GM18498 (cell line): ENCODE measurements at regions not wholly inside any gene's neighbourhood (a gene's known extent, or its start where the extent isn't known, plus 50 kb on each side); places are given as distances from the start of the nearest gene placed in this dataset.

ENCODE experiments used
- ATAC-seq: cut with Tn5 transposase; IDR thresholded peaks from one replicate; pipeline ENCODE4 v1.9.1; 2021; ENCODE audit warnings: mild to moderate bottlenecking, moderate library complexity; ENCODE audit not compliant: unreplicated experiment

DNA sequence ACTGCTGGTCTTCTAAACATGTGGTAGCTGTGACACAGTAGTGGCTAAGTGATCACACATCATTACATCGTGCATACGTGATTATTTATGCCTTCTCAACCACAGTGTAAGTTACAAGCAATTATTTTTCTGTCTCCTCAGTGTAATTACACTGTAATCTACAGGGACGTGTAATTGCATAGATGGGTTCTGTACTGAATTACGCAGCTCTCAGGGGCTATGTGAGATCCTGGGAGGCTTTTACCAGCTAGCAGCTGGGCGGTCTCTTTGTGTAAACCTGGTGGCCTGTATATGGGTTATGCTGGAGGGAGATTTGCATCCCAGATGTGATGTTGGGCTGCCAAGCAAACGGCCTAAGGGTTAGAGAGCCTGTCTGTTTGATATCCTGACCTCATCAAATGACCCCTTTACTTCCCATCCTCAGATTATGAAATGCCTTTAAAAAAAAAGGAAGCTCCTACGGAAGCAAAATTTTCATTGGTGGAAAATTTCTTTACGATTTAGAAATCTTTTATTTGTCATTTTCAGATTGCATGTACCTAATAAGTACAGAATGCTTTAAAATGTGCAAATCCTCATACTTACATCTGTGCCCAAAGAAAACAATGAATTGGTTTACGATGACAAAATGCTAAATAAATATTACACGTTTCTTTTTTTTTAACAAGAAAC is 402.8 kb upstream of the JAG1 start:
- ATAC-seq, result no peak

DNA sequence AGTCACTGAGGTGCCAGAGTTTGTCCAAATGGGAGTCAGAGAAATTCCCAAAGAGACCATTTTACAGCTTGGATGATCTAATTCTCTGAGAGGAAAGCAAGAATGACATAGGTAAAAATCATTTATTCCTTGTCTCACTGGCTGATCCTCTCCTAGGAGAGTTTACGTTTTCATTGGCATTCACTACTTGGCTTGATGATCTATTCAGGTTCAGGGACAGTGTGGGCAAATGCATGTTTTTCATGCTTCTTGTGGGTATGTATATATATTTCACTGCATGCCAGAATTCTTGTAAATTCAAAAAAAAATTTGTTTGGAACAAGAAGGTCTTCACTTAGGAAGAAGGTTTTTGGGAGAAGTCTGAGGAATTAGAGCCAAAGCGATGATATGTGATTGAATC is 403.4 kb upstream of the JAG1 start:
- no peak for ATAC-seq

DNA sequence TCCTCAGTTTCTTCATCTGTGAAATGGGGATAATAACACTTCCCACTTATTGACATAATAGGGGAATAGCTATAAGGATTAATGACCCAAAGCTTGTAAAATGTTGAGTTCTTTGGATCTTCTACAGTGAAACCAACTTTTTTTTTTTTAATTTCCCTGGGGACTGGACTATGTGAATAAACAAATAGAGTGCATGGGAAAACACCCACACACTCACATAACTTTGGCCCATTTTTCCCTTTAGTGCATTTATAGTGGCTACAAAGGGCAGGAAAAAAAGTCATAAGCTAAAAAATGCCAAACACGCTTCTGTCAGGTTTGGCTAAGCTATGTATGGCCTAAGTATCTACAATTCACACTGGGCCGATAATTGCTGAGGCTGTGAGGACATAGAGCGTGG is 406.2 kb upstream of the JAG1 start:
- no peak for ATAC-seq

DNA sequence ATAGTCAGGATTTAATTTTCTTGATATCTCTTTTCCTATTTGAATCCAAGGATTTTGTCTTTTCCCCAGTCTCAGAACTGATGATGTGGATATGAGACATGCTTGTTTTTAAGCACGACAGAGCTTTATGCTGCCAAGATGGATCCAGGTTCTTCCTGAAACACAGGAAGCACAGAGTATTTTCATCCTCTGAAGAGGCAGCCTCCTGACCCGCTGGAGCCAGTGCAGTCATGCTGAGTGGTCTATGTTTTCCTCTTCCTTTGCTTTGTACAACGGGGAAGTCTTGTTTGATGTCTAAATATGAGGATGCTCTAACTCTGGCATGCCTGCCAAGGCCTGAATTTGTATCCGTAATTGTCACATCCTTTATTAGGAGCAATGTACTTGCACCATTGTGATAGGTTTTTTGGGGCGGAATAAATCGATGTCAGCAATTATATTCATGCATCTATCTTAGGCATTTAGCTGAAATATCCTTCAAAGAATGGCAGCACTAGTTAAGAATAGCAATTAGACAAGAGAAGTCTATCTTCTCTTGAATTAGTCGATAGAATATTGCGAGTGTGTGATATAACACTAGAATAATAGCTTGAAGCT is 407.1 kb upstream of the JAG1 start:
- ATAC-seq, result no peak

DNA sequence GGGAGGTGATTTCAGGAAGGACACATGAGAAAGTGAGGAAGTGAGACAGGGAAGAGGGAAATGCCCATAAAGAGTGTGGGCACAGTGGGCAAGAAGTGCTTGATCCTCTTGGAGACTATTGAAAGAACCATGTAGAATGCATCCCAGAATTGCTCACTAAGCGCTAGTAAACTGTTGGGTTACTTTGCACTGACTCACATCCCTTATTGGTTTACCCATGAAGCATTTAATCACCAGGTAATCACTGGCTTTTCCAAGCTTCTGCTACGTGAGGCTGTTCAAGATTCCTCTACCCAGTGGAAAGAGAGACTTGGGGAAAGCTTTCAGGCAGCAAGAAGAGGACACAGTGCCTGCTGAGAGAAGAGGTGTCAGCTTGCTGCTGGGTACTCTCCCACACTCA is 410.0 kb upstream of the JAG1 start:
- no peak for ATAC-seq

DNA sequence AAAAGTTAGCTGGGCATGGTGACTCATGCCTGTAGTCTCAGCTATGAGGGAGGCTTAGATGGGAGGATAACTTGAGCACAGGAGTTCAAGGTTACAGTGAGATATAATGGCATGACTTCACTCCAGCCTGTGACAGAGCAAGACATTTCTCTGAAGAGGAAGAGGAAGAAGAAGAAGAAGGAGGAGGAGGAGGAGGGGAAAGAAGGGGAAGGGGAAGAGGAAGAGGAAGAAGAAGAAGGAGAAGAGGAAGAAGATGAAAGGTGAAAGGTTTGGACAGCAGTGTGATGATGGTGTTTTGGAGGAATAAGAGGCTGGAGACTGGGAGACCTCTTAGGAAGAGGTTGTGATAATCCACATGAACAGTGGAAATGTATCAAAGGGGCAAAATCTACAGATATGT is 410.7 kb upstream of the JAG1 start:
- no peak for ATAC-seq

DNA sequence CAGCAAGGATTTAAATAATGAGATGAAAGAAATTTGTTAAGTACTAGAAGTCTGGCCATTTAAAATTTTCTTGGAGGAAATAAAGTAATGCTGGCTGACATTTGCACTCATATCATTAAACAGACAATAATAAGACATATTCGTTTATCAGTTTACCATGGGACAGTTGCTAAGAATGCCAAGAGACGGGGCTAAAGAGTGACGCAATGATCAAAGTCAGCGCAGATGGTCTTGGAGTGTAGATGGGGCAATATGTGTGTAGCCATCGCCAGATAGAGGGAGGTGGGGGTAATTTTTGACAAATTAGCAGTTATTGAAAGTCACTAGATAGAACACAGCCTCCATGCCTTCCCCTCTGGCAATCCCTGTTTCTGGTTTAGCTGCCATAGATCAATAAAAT is 413.2 kb upstream of the JAG1 start:
- no peak for ATAC-seq

DNA sequence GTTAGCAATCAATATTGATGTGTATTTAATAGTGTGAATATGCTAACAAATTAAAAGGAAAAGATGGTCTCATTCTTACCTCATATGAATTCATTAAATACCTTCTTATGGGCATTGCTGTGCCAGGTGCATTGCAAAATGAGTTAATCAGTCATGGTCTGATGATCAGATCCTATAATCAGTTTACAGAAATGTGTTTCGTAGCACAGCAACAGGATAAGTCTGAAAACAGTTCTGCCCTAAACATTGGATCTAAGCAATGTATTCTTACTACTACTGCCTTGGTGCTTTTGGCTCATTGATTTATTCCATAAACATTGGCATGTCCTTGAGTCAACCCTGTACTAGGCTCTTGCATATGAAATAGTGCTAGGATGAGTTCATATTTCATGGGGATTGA is 417.0 kb upstream of the JAG1 start:
- no peak for ATAC-seq

DNA sequence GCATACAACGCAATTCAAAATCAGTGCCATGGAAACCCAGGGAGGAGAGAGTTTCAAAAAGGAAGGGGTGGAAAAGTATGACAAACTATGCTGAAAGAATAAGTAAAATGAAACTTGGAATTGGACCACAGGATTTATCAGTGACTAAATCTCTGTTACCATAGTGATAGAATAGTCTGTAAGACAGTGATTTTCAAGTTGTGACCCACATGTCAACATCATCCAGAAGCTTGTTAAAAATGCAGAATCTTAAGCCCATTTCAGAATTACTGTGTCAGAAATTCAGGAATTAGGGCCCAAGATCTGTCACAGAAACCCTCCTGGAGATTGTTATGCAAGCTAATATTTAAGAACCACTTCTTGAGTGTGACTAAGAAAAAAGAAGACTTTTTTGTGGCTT is 417.7 kb upstream of the JAG1 start:
- ATAC-seq, result no peak

DNA sequence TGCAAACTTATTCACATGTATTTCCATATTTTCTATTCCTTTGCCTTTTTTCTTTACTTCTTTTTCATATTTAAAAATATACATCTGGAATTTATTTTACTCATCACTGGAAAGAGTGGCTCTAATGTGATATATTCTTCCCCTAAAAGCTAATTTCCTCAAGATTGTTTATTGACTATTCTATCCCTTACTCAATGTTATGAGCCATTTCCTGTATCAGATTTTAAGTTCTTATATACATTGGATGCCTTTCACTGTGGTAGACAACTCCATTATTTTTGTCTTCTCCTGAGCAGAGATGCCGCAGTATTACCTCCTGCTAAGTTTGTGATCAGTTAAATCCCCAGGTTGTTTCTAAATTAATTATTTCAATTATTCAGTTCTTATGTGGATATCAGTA is 418.4 kb upstream of the JAG1 start:
- no peak for ATAC-seq

DNA sequence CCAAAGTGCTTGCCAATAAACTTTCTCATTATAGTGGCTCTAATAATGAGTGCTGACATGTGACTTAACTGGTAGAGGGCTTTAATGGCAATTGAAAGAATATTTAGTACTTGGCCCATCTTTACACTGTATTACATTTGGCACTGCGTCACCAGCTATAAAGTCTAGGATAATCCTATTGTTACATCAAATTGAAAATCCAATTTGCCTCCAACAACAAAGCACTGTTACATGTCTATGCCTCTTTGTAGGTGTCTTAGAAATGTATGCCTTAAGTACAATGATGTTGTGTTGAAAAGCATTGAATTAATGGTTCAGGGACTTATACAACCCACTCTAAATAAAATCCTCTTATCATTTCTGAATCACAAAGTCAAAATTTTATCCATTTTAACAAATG is 420.4 kb upstream of the JAG1 start:
- ATAC-seq, result no peak

DNA sequence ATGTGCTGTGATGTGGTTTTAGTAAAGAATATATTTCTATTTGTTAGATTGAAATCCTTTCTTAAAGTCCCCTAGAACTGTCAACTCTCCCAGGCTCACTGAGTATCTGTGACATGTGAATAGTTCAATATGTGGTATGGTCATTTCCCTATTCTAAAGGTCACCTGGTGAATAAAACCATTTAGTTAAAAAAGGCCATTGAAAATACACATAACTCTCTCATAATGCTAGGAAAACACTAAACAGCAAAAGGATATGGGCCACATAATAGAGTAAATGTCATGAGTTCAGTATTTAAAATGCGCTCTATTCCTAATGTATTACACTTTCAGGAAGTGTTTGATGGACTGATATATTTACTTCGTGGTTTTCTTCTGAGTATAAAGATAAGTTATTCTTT is 420.9 kb upstream of the JAG1 start:
- no peak for ATAC-seq

DNA sequence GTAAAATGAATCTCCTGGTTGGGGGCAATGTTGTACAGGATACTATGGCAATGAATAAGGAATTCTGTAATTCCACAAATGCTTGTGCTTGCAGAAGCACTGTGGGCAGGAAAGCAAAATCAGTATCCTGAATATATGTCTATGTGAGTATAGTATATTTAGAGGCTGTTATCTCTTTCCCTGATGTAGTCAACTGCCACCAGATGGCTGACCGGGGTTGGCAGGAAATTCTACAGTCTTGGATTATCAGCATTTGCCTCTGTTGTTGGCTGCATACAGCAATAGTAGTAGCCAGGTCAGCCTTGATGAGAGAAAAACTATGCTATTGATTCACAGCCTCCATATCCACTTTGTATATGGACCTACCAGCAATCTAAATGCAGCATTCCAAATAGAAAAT is 425.1 kb upstream of the JAG1 start:
- no peak for ATAC-seq

DNA sequence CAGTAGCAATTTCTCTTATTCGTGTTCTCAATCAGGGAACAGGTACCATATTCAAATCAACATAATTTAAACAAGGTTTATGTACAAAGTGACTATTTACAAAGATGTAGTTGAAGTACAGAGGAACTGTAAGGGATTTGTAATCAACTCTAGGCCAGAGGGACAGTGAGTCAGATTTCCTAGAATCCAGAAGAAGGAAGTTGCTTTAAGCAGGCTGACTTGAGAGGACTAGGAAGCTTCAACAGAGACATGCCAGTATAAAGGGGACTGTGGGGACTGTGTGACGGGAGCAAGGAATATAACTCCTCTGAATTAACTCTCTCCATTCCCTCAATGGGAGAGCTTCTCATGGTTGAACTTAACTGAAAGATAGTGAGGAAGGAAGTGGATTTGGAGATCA is 427.4 kb upstream of the JAG1 start:
- no peak for ATAC-seq

DNA sequence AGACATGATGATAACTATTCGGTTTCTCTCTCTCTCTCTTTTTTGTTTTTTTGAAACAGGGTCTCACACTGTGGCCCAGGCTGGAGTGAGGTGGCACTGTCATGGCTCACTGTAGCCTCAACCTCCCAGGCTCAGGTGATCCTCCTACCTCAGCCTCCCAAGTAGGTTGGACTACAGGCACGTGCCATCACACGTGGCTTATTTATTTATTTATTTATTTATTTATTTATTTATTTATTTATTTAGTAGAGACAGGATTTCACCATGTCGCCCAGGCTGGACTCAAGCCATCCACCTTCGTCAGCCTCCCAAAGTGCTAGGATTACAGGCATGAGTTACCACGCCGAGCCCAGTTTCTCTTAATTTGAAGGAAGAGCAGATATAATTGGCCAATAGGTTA is 427.9 kb upstream of the JAG1 start:
- no peak for ATAC-seq

DNA sequence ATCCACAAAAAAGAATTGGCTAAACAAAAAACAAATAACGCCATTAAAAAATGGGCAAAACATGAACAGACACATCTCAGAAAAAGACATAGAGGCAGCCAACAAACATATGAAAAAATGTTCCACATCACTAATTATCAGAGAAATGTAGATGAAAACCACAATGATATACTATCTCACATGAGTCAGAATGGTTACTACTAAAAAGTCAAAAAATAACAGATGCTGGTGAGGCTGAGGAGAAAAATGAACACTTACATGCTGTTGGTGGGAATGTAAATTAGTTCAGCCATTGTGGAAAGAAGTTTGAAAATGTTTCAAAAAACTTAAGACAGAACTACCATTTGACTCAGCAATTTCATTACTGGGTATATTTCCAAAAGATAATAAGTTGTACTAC is 430.1 kb upstream of the JAG1 start:
- ATAC-seq, result no peak

DNA sequence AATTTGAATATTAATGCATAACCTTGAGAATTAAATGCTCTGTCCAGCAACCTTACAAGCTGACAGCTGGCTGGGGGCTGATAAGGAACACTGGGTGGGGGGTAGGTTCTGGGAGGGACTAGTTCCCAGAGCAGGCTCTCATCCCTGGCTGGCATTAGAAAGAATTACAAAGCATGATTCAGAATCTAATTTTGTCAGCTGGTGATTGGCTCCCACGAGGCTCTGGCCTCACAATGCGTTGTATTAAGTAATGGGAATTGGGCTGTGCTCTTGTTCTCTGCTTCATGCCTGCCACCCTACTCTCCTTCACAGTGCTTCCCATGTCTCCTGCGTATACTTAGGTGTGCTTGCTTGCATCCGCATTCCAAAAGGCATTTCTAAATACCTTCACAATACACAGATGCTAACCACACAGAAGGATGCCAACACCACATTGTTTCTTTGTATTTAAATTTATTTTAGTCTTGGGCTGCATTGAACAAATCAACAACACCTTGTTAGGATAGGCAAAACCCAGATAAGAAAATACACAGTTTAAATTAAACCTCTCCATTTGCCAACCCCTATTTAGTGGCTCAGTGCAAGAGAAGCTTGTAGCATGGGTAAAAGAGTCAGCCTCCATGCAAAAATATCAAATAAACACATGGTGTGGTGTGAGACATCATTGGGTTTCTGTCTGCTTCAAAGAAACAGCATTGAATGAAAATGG is 434.5 kb upstream of the JAG1 start:
- no peak for ATAC-seq

DNA sequence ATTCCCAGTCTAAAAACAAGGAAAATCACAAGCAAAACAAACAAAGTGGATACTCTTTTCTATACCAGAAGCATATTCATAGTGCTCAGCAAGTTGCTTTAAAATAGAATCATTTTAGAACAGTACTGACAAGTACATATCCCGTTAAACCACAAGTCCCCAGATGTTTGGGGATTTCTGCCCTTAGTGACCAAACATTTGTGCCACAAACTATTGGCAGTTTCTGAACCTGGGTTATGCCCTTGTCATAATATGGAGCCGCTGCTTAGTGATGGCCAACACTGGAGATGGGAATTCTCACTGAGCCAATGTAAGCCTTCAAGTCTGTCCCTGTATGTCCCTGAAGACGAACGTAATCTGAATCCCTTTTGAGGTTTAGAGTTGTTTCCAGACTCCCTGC is 436.7 kb upstream of the JAG1 start:
- ATAC-seq, result no peak

DNA sequence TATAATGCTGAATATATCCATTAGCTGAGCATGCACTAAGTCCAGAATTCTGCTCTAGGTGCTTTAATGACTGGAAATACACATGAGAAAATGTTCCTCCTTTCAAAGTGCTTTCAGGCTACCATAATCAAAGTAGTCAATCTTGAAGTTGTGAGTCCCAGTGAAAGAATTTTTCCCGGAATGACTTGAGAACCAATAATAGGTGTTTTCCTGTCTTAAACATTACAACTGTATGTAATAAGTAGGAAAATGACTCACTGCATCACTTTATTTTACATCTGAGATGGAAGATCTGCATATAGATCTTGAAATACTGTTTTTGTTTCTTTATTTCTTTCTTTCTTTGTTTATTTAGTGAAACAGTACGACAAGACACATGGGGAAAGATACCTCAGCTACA is 437.4 kb upstream of the JAG1 start:
- no peak for ATAC-seq

DNA sequence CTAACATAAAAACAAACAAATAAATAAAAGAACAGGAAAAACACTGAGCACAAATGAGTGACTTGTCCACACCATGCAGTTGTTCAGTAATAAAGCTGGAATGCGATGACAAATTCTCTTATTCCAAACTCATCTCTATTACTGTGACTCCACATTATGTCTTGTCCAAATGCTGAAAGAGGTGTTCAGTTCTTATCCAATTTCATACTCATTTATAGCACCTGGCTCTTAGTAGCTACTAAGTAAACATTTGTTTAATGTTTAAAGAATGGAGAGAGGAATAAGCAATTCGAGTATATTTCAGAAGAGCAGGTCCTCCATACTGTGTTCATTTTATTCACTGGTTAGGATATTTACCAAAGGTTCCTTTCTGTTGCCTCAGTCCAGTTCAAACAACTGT is 439.0 kb upstream of the JAG1 start:
- ATAC-seq, result no peak

DNA sequence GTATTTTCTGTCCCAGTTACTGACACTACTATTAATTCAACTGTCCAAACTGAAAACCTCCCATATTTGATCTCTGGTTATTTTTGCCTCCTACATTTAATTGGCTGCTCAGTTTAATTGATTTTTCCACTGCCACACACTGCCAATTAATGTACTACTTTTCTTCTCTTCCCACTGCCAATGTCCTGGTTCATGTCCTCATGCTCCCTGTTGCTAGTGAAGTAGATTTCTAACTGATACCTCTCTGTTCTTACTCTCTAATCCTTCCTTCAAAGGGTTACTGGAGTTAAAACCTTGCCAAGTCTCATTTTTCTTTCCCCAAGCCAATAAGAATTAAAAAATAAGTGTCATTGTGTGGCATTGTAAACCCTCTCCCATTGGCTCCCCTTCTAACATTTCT is 440.6 kb upstream of the JAG1 start:
- ATAC-seq, result no peak

DNA sequence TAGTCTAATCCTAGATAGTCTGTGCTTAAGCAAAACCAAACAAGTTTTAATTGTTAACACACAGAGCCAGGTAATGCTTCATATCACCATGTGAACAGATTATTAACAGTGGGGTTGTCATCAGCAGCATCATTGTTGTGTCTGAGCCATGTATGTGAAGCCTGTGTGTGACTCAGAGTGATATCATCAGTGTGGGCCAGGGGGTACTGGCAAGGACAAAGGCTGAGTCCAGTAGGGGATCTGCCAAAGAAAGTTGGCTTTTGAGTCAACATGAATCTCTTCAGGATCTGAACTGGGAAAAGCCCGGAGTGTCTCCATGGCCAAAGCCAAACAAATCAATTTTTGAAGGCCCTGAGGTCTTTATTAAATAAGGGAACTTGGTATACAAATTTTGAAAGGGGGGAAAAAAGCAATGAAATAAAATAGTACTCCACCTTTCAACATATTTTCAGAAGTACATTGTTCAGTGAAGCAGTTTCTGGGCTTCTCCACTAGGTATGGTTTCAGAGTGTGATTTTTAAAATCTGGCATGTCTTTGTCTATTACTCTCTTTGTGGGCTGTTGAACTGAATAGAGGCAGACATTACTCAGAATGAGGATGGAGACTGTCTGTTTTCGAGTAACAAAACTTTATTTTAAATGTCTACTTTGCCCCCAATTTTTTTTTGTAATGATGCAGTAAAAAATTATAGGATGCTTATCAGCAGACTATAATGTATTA is 444.2 kb upstream of the JAG1 start:
- ATAC-seq, result no peak
